ENCODE measurements at regions not wholly inside any gene's neighbourhood (a gene's known extent, or its start where the extent isn't known, plus 50 kb on each side); places are given as distances from the start of the nearest gene placed in this dataset.
"Not testable (repeated sequence)": the region's sequence is repeated elsewhere in the genome, so short reads cannot be mapped to it uniquely, and the experiment has no call there.

- DNase-seq (ENCODE audit: low spot score): not testable (repeated sequence)
These were observed 50.8 kb downstream of the PPIAL4G start for GRCh38 chr1:148432318-148432717.

- DNase-seq (ENCODE audit: low spot score): not testable (repeated sequence)
These were observed 53.2 kb downstream of the PPIAL4G start for GRCh38 chr1:148429856-148430255.

DNA sequence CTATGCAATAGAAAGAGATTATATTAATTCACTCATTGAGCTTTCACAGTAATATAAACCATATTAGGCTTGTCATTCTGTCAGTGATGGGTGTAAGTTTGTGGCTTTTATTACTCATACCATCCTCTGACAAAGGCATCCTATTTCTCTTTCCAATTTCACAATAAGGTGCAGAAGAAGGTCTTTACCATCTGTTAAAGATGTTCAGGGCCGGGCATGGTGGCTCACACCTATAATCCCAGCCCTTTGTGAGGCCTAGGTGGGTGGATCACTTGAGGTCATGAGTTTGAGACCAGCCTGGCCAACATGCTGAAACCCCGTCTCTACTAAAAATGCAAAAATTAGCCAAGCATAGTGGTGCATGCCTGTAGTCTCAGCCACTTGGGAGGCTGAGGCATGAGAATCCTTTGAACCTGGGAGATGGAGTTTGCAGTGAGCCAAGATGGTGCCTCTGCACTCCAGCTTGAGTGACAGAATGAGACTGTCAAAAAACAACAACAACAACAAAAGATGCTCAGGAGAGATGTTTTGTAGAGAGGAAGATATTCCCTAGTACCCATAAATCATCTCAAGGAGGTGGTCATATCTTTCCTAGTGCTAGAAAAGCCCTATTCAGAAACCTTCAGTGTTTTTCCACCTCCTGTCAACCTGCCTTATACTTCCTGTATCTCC is 56.0 kb downstream of the PPIAL4G start:
- not testable (repeated sequence) for DNase-seq (ENCODE audit: low spot score)

DNA sequence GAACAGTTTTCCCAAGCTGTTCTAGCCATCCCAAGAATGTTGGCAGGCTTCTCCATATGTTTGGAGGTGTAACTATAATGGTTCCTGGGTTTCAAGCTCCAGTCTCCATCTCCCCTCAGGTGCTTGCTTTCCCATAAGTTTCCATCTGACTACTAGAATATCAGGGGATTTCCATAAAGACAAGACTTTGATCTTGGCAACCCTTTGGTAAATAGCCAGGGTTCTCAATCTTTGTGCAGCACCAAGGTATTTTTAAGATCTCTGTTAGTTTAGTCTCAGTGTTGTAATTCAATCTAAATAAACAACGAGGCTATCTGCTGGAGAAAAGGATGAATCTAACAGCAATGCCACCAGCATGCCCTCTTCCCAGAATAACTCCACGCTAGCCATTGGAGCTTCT is 56.7 kb downstream of the PPIAL4G start:
- not testable (repeated sequence) for DNase-seq (ENCODE audit: low spot score)

DNA sequence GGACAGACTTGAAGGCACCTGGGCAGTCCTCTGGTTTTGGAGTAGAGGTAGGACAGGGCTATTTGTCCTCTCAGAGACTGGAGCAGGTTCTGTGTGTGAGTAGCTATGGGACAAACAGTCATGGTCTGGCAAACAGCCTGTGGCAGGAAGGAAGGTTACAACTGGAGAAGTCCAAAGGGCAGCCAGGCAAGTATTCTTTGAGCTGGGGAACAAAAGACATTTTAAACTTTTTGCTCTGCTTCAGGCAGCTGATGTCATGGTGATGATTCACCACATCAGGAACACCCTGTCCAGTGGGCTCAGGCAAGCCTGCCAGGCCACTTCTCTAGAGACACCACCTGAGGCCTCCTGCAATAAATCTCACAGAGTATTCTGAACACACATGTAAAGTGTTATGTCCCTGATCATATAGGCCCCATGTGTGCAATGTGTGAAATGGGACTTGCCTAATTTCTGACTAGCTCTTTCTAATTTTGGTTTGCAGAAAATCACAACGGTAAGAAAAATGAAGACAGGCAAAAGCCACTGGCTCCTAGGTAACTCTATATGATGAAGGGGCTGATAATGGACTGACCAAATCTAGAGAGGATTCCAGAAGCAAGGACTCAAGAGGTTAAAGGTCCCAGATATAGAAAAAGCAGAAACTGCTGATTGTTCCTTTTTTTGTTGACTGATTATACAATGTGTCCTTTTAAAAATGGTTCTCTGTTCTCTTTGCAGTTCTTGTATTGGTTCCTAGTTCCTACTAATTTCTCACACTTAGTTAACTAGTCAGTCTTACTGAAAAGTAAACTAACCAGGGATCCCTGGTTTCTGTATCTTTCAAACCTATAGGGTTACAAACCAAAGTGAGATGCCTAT is 58.7 kb downstream of the PPIAL4G start:
- peak; percentile 22 for DNase-seq (ENCODE audit: low spot score)

DNA sequence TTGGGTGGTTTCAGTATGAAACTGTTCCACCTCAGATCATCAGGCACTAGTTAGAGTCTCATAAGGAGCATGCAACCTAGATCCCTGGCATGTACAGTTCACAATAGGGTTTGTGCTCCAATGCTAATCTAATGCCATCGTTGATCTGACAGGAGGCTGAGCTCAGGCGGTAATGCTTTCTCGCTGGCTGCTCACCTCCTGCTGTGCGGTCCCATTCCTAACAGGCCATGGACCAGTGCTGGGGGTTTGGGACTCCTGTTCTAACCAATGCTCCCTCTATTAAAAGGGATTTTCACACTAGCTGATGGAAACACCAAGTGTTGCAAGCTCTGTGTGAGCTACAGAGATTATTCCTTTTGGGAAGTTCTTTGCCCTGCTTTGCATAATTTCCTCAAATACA is 60.2 kb downstream of the PPIAL4G start:
- DNase-seq (ENCODE audit: low spot score): not testable (repeated sequence)

- not testable (repeated sequence) for DNase-seq (ENCODE audit: low spot score)
These were observed 65.9 kb downstream of the PPIAL4G start for GRCh38 chr1:148417241-148417640.

GRCh38 chr1:148413385-148413784 is 69.7 kb downstream of the PPIAL4G start:
- not testable (repeated sequence) for DNase-seq (ENCODE audit: low spot score)

- not testable (repeated sequence) for DNase-seq (ENCODE audit: low spot score)
These were observed 78.1 kb downstream of the PPIAL4G start for GRCh38 chr1:148404786-148405568.

- not testable (repeated sequence) for DNase-seq (ENCODE audit: low spot score)
These were observed 79.2 kb downstream of the PPIAL4G start for GRCh38 chr1:148403925-148404324.

DNA sequence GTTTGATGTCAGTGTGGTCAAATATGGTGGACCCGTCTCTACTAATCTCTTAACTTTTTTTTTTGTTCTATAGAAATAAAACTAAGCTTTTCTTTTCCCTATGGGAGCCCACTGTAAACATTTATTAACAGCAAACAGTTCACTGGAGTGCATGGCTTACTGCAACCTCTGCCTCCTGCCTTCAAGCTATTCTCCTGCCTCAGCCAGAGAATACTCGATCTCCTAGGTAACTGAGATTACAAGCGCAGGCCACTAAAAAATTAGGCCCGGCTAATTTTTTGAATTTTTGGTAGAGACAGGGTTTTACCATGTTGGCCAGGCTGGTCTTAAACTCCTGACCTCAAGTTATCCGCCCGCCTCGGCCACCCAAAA is 80.0 kb downstream of the PPIAL4G start:
- not testable (repeated sequence) for DNase-seq (ENCODE audit: low spot score)

- peak; percentile 33 for DNase-seq (ENCODE audit: low spot score)
These were observed 80.7 kb downstream of the PPIAL4G start for GRCh38 chr1:148402152-148403084.

DNA sequence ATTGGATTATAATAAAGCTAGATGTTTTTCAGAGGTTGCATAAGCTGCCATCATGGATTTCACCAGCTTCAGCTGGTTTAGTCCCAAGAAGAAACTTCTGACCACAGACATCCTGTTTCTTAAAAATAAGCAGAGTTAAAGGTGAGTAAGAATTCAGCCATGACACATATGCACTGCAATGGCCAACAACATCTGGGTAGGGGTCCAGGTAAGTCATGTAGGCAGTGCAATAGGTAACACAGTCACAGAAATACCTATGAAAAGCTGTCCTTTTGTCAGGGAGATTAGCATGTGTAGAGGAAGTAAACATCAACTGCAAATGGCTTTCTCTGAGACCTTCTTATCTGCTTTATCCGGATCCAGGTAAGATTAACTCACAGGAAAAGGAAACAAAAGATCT is 85.6 kb downstream of the PPIAL4G start:
- not testable (repeated sequence) for DNase-seq (ENCODE audit: low spot score)

DNA sequence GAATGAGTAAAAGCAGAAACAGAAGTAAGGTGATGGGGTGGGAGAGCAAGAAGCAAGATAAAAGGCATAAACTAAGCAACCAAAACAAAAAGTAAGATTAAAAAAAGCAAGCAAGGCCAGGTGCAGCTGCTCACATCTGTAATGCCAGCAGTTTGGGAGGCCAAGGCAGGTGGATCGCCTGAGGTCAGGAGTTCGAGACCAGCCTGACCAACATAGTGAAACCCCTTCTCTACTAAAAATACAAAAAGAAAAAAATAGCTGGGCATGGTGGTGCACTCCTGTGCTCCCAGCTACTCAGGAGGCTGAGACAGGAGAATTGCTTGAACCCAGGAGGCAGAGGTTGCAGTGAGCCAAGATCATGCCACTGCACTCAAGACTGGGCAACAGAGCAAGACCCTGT is 90.6 kb downstream of the PPIAL4G start:
- not testable (repeated sequence) for DNase-seq (ENCODE audit: low spot score)

DNA sequence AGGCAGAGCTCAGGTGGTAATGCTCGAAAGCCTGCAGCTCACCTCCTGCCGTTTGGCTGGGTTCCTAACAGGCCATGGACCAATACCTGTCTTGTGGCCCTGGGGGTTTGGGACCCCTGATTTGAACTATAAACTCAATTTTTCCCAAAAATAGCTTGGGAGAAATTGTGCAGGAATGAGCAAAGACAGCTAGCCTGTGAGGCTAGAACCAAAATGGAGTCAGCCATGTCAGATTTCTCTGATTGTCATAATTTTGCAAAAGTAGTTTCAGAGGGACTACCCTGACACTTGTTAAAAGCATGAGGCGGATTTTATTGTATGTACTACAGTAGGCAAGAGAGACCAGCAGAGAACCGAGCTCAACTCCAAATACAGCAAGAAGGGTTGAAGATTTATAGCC is 91.8 kb downstream of the PPIAL4G start:
- DNase-seq (ENCODE audit: low spot score): not testable (repeated sequence)

- DNase-seq (ENCODE audit: low spot score): no peak
These were observed 94.1 kb downstream of the PPIAL4G start for GRCh38 chr1:148389027-148389339.

- DNase-seq (ENCODE audit: low spot score): peak; percentile 93
These were observed 94.7 kb downstream of the PPIAL4G start for GRCh38 chr1:148388260-148389026.

GRCh38 chr1:148387949-148388259 is 95.2 kb downstream of the PPIAL4G start:
- not testable (repeated sequence) for DNase-seq (ENCODE audit: low spot score)

GRCh38 chr1:148387122-148387948 is 95.8 kb downstream of the PPIAL4G start:
- not testable (repeated sequence) for DNase-seq (ENCODE audit: low spot score)

DNA sequence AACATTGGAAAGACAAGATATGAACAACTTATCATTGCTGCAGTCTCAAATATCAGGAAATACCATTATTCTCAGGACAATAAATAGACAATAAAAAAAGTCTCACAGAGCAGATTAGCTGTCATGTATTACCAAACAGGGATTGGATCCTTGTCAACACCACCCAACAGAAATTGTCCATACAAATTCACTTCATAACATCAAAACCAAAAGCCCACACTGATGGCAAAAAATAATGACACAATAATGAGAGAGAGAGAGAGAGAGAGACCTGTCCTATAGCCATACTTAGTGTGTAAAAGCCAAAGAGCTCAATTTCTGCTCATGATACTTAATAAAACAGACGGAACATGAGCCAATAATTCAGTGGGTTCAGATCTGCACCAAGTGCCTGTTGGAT is 96.5 kb downstream of the PPIAL4G start:
- DNase-seq (ENCODE audit: low spot score): no peak
